HEK293T (cell line): ENCODE measurements at regions not wholly inside any gene's neighbourhood (a gene's known extent, or its start where the extent isn't known, plus 50 kb on each side); places are given as distances from the start of the nearest gene placed in this dataset.
A peak's percentile ranks its signal among the peaks of the same experiment; 100 is the strongest.

Experiments
- CTCF ChIA-PET: fragments of 350-600 bp; formaldehyde crosslinking; extraction: SDS; loops from one replicate; lab custom pipeline; 2021; ENCODE audit warnings: antibody characterized with exemption, inconsistent platforms; lab: Yijun Ruan, JAX
- POLR2A ChIA-PET: fragments of 350-600 bp; formaldehyde crosslinking; extraction: SDS; loops from one replicate; lab custom pipeline; 2020; ENCODE audit warnings: antibody characterized with exemption, inconsistent platforms; lab: Yijun Ruan, JAX
- DNase-seq: peaks from one replicate; pipeline ENCODE4 v3.0.0; 2012; ENCODE audit warnings: mixed read lengths; ENCODE audit errors: extremely low spot score
- ARNT ChIP-seq: fragments of 450-650 bp; IDR thresholded peaks from 2 replicates; pipeline ENCODE4 v1.6.1; 2017; ENCODE audit warnings: mild to moderate bottlenecking
- BHLHE40 ChIP-seq: fragments of 450-650 bp; IDR thresholded peaks from 2 replicates; pipeline ENCODE4 v1.6.1; 2016; ENCODE audit warnings: mild to moderate bottlenecking, moderate library complexity, borderline replicate concordance
- CTBP1 ChIP-seq: fragments of 450-650 bp; IDR thresholded peaks from 2 replicates; pipeline ENCODE4 v1.6.1; 2016; ENCODE audit warnings: borderline replicate concordance
- ELF4 ChIP-seq: fragments of 450-650 bp; IDR thresholded peaks from 2 replicates; pipeline ENCODE4 v1.6.1; 2017; ENCODE audit warnings: antibody characterized with exemption
- FOXA1 ChIP-seq: fragments of 450-650 bp; IDR thresholded peaks from 2 replicates; pipeline ENCODE4 v1.6.1; 2016; ENCODE audit warnings: mild to moderate bottlenecking
- FOXK2 ChIP-seq: fragments of 450-650 bp; IDR thresholded peaks from 2 replicates; pipeline ENCODE4 v1.6.1; 2016; ENCODE audit warnings: mild to moderate bottlenecking
- FOXM1 ChIP-seq: fragments of 450-650 bp; IDR thresholded peaks from 2 replicates; pipeline ENCODE4 v1.6.1; 2017; ENCODE audit warnings: mild to moderate bottlenecking, borderline replicate concordance
- HDGF ChIP-seq: fragments of 450-650 bp; IDR thresholded peaks from 2 replicates; pipeline ENCODE4 v1.6.1; 2017; ENCODE audit warnings: antibody characterized with exemption, borderline replicate concordance
- L3MBTL2 ChIP-seq: fragments of 450-650 bp; conservative IDR thresholded peaks from 2 replicates; pipeline ENCODE4 v1.6.1; 2016; ENCODE audit warnings: mild to moderate bottlenecking
- LEF1 ChIP-seq: fragments of 450-650 bp; IDR thresholded peaks from 2 replicates; pipeline ENCODE4 v1.6.1; 2017; ENCODE audit warnings: mild to moderate bottlenecking, borderline replicate concordance
- NFRKB ChIP-seq: fragments of 450-650 bp; IDR thresholded peaks from 2 replicates; pipeline ENCODE4 v1.6.1; 2016; ENCODE audit warnings: mild to moderate bottlenecking, moderate library complexity
- PKNOX1 ChIP-seq: fragments of 450-650 bp; IDR thresholded peaks from 2 replicates; pipeline ENCODE4 v1.6.1; 2016
- SP1 ChIP-seq: fragments of 450-650 bp; IDR thresholded peaks from 2 replicates; pipeline ENCODE4 v1.6.1; 2017
- SUZ12 ChIP-seq: fragments of 450-650 bp; IDR thresholded peaks from 2 replicates; pipeline ENCODE4 v1.6.1; 2016; ENCODE audit warnings: mild to moderate bottlenecking
- TARDBP ChIP-seq: fragments of 450-650 bp; IDR thresholded peaks from 2 replicates; pipeline ENCODE4 v1.6.1; 2016
- ZNF384 ChIP-seq: fragments of 450-650 bp; IDR thresholded peaks from 2 replicates; pipeline ENCODE4 v1.6.1; 2016

DNA sequence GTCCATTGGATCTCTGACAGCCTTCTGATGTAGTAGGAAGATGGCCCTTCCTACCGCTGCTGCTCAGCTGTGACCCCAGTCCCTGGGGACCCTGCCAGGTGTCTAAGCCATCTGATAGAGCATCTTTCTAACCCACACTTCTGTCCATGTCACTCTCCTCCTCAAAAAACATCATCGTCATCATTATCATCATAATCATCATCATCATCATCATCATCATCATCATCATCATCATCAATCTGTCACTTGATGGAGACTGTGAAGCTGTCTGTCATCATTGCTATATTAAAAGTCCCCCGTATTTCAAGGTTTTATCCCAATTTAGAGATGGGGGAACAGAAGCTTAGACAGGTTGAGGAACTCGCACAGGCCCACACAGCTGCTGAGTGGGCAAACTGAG, 75.1 kb upstream of the SLC6A11 start:
- ChIA-PET CTCF (no interaction called here), POLR2A (no interaction called here)
- DNase-seq = no peak
- TF ChIP-seq ELF4 (no peak), CTBP1 (no peak), NFRKB (no peak), PKNOX1 (no peak), FOXA1 (no peak), L3MBTL2 (no peak), LEF1 (no peak), SUZ12 (no peak), FOXM1 (no peak), TARDBP (no peak), SP1 (no peak), ZNF384 (no peak), BHLHE40 (no peak), ARNT (no peak), HDGF (no peak), FOXK2 (no peak)

GRCh38 chr3:10741891-10742671, 73.9 kb upstream of the SLC6A11 start:
- TF ChIP-seq FOXK2 = no peak
- no peak for TF ChIP-seq NFRKB
- TF ChIP-seq ARNT = no peak
- TF ChIP-seq TARDBP = no peak
- no peak for TF ChIP-seq HDGF
- no peak for TF ChIP-seq PKNOX1
- no peak for TF ChIP-seq ELF4
- no peak for TF ChIP-seq L3MBTL2
- TF ChIP-seq CTBP1 = no peak
- no peak for TF ChIP-seq LEF1
- TF ChIP-seq BHLHE40 = no peak
- ChIA-PET CTCF (no interaction called here), POLR2A (no interaction called here)
- no peak for DNase-seq

DNA sequence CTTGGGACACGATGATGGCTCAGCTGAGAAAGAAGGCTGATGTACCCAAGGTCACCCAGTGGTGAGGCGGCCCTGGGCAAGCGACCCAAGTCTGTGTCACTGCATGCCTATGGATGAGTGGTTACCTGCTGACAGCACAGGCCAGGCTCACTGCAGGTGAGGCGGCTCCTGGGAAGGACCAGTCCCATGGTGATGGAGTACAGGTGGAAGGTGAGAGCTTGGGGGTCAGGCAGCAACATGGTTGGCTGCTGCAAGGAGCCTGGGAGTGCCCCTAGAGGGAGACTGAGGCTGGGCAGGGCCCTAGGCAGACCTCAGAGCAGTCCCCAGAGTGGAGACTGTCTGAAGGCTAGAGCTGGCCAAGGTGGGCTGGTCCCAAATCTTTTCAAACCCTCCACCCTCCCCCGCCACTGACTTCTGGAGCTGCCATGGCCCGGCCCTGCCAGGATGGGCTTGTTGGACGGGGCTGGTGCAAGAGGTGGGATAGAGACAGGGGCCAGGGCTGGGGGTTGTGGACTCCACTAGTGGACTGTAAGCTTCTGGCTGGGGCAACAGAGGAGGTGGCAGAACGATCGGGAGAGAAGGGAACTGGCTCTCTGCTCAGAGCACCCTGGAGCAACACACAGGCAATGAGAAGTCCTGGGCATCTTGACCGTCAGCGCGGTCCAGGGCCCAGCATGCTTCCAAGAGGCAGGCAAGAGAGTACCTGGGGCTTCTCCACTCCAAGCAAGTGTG, 72.5 kb upstream of the SLC6A11 start:
- ChIA-PET POLR2A (interaction anchor here (0.6 kb wide), 1 partner anchor 85 kb away, joined by 3 read pairs; no protein-coding TSS in a partner anchor), CTCF (no interaction called here)
- TF ChIP-seq NFRKB (no peak), FOXA1 (no peak), LEF1 (no peak), L3MBTL2 (no peak), CTBP1 (no peak), PKNOX1 (no peak), SP1 (no peak), ELF4 (no peak), ZNF384 (no peak), ARNT (no peak), BHLHE40 (no peak), FOXK2 (no peak), SUZ12 (no peak), HDGF (no peak), TARDBP (no peak), FOXM1 (no peak)
- no peak for DNase-seq

- POLR2A ChIA-PET = interaction anchor here (0.6 kb wide), 1 partner anchor 86 kb away, joined by 3 read pairs; no protein-coding TSS in a partner anchor
- peak; percentile 26 for DNase-seq
- CTCF ChIA-PET = no interaction called here
- no peak for TF ChIP-seq FOXM1
- TF ChIP-seq HDGF = no peak
- TF ChIP-seq FOXA1 = no peak
- TF ChIP-seq TARDBP = no peak
- no peak for TF ChIP-seq ELF4
Measured at GRCh38 chr3:10744098-10744465, 71.9 kb upstream of the SLC6A11 start.

DNA sequence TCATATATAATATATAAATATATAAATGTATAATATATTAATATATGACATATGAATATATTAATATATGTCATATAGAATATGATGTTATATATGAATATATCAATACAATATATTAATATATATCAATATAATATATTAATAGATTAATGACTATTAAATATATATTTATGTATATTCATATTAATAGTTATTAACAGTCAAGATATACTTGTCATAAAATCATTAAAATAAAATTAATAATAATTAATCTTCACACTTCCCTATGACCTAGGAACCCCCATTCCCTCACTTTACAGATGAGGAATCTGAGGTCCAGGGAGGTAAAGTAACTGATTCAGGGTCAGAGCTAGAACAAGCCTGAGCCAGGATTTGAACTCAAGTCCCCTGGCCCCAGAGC, 70.6 kb upstream of the SLC6A11 start:
- POLR2A ChIA-PET = no interaction called here
- CTCF ChIA-PET = no interaction called here
- no peak for TF ChIP-seq BHLHE40
- TF ChIP-seq L3MBTL2 = no peak
- TF ChIP-seq TARDBP = no peak
- no peak for TF ChIP-seq NFRKB
- no peak for DNase-seq

DNA sequence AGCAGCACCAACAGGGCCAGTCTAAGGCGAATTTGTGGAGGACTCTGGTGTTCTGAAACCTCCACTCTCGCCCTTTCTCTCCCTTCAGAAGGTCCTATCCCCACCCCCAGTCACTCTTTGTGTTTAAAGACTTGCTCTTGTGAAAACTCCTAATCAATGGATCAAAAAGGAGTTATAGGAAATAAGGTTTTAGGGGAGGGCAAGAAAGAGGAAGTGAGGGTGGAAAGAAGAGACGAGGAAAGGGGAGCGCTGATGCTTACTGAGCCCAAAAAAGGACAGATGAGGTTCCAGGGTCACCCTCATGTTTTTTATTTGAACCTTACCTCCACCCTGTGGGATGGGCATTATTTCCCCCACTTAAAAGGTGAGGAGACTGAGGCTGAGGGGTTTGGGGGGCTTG, 70.0 kb upstream of the SLC6A11 start:
- CTCF ChIA-PET = no interaction called here

More for the DNA sequence above, 70.0 kb upstream of the SLC6A11 start:
- DNase-seq = no peak
- POLR2A ChIA-PET = no interaction called here
- TF ChIP-seq L3MBTL2 (no peak), TARDBP (no peak), FOXA1 (no peak), CTBP1 (no peak), ARNT (no peak), PKNOX1 (no peak), HDGF (no peak), FOXM1 (no peak), ELF4 (no peak), ZNF384 (no peak), BHLHE40 (no peak), SUZ12 (no peak), FOXK2 (no peak), SP1 (no peak), NFRKB (no peak), LEF1 (no peak)
